IMR-90 (cell line): ENCODE measurements at regions not wholly inside any gene's neighbourhood (a gene's known extent, or its start where the extent isn't known, plus 50 kb on each side); places are given as distances from the start of the nearest gene placed in this dataset.

Experiments used
- ATAC-seq: fragments of 200-7000 bp; cut with Tn5 transposase; 2 replicates; pipeline ENCODE4 v1.9.1; 2020; ENCODE audit warnings: low read depth, mild to moderate bottlenecking, moderate library complexity
- BruUV-seq: library from RNA; stranded (reverse); fragments of 400-500 nt; replicated peaks from 2 replicates; lab custom pipeline; 2021; lab: Mats Ljungman, UMichigan
- CTCF ChIA-PET: fragments of 300-600 bp; formaldehyde crosslinking; extraction: SDS; loops from one replicate; lab custom pipeline; 2021; ENCODE audit warnings: antibody characterized with exemption; lab: Yijun Ruan, JAX
- POLR2A ChIA-PET: fragments of 300-600 bp; sonication (Branson Sonifier 250); formaldehyde crosslinking; loops from one replicate; lab custom pipeline; 2022; ENCODE audit warnings: antibody characterized with exemption; ENCODE audit not compliant: unreplicated experiment; lab: Charles Lee
- DNase-seq: peaks from one replicate; pipeline ENCODE4 v3.0.0; 2013
- H2AFZ ChIP-seq: replicated peaks from 2 replicates; pipeline ENCODE3; 2013; ENCODE audit warnings: low read length, mild to moderate bottlenecking; ENCODE audit not compliant: poor library complexity
- H2AK5ac ChIP-seq: 2 replicates; pipeline ENCODE4 v1.6.1; 2013; ENCODE audit warnings: low read depth, low read length, inconsistent platforms
- H2AK9ac ChIP-seq: replicated peaks from 2 replicates; pipeline ENCODE3; 2013; ENCODE audit warnings: mild to moderate bottlenecking, low read depth, low read length, moderate library complexity; ENCODE audit not compliant: poor library complexity
- H2BK120ac ChIP-seq: 2 replicates; pipeline ENCODE4 v1.6.1; 2013; ENCODE audit warnings: low read depth, low read length, inconsistent platforms
- H2BK15ac ChIP-seq: 3 replicates; pipeline ENCODE4 v1.6.1; 2013; ENCODE audit warnings: low read depth, low read length, inconsistent platforms
- H2BK20ac ChIP-seq: 2 replicates; pipeline ENCODE4 v1.6.1; 2013; ENCODE audit warnings: low read depth, mild to moderate bottlenecking, inconsistent platforms, low read length, moderate library complexity
- H2BK5ac ChIP-seq: 2 replicates; pipeline ENCODE4 v1.6.1; 2013; ENCODE audit warnings: mild to moderate bottlenecking, low read depth, low read length, inconsistent platforms; ENCODE audit not compliant: poor library complexity, severe bottlenecking
- H3K14ac ChIP-seq: replicated peaks from 2 replicates; pipeline ENCODE4 v1.6.1; 2013; ENCODE audit warnings: low read depth, low read length, inconsistent platforms
- H3K18ac ChIP-seq: 2 replicates; pipeline ENCODE4 v1.6.1; 2013; ENCODE audit warnings: low read depth, low read length, control low read depth
- H3K23ac ChIP-seq: 2 replicates; pipeline ENCODE4 v1.6.1; 2013; ENCODE audit warnings: low read depth, low read length, inconsistent platforms
- H3K27ac ChIP-seq: 2 replicates; pipeline ENCODE4 v1.5.1; 2013; ENCODE audit warnings: mild to moderate bottlenecking, control low read depth, low read length; ENCODE audit not compliant: insufficient read depth
- H3K27me3 ChIP-seq: 2 replicates; pipeline ENCODE4 v1.6.1; 2013; ENCODE audit warnings: low read length; ENCODE audit not compliant: control insufficient read depth, insufficient read depth
- H3K36me3 ChIP-seq: 2 replicates; pipeline ENCODE4 v1.6.1; 2013; ENCODE audit warnings: low read length, mixed read lengths; ENCODE audit not compliant: control insufficient read depth, insufficient read depth
- H3K4ac ChIP-seq: 2 replicates; pipeline ENCODE4 v1.6.1; 2013; ENCODE audit warnings: low read depth, low read length, inconsistent platforms
- H3K4me1 ChIP-seq: 2 replicates; pipeline ENCODE4 v1.6.1; 2013; ENCODE audit warnings: low read length, mixed read lengths; ENCODE audit not compliant: control insufficient read depth, insufficient read depth
- H3K4me2 ChIP-seq: 2 replicates; pipeline ENCODE4 v1.6.1; 2013; ENCODE audit warnings: low read depth, mild to moderate bottlenecking, control low read depth, low read length, moderate library complexity
- H3K4me3 ChIP-seq: 2 replicates; pipeline ENCODE4 v1.5.1; 2013; ENCODE audit warnings: low read depth, mild to moderate bottlenecking, control low read depth, low read length, moderate library complexity; ENCODE audit not compliant: insufficient read depth
- H3K56ac ChIP-seq: 2 replicates; pipeline ENCODE4 v1.6.1; 2013; ENCODE audit warnings: low read length, inconsistent platforms; ENCODE audit not compliant: insufficient read depth; ENCODE audit errors: extremely low read depth
- H3K79me1 ChIP-seq, 2 experiments: 2 replicates each; pipeline ENCODE4 v1.6.1; 2013; ENCODE audit warnings: low read length in 2 of 2, inconsistent platforms in 1 of 2, low read depth in 1 of 2
- H3K9ac ChIP-seq: 2 replicates; pipeline ENCODE4 v1.6.1; 2013; ENCODE audit warnings: low read depth, low read length, control low read depth
- H3K9me1 ChIP-seq: 2 replicates; pipeline ENCODE4 v1.6.1; 2013; ENCODE audit warnings: low read length, inconsistent platforms; ENCODE audit not compliant: insufficient read depth
- H3K9me3 ChIP-seq: 2 replicates; pipeline ENCODE4 v1.6.1; 2013; ENCODE audit warnings: low read length; ENCODE audit not compliant: control insufficient read depth, insufficient read depth
- H4K20me1 ChIP-seq: 2 replicates; pipeline ENCODE4 v1.6.1; 2013; ENCODE audit warnings: low read length, inconsistent platforms; ENCODE audit not compliant: insufficient read depth
- H4K5ac ChIP-seq: 2 replicates; pipeline ENCODE4 v1.6.1; 2013; ENCODE audit warnings: mild to moderate bottlenecking, low read depth, low read length, control low read depth
- H4K8ac ChIP-seq, 2 experiments: 2 replicates each; pipeline ENCODE4 v1.6.1; 2013; ENCODE audit warnings: low read depth in 2 of 2, low read length in 2 of 2, control low read depth in 1 of 2, inconsistent platforms in 1 of 2
- H4K91ac ChIP-seq: 2 replicates; pipeline ENCODE4 v1.6.1; 2013; ENCODE audit warnings: low read depth, low read length, inconsistent platforms; ENCODE audit not compliant: insufficient read depth
- CEBPB ChIP-seq: IDR thresholded peaks from 2 replicates; pipeline ENCODE4 v1.6.1; 2012; ENCODE audit warnings: low read depth, low read length, improper control_type of control experiment
- CTCF ChIP-seq: conservative IDR thresholded peaks from 2 replicates; pipeline ENCODE4 v1.5.1; 2012; ENCODE audit warnings: mild to moderate bottlenecking, low read depth, low read length, improper control_type of control experiment
- ELK1 ChIP-seq: fragments of 150-350 bp; IDR thresholded peaks from 2 replicates; pipeline ENCODE4 v1.6.1; 2016; ENCODE audit warnings: low read depth, mild to moderate bottlenecking, low read length, moderate library complexity, borderline replicate concordance
- MAFK ChIP-seq: IDR thresholded peaks from 2 replicates; pipeline ENCODE4 v1.6.1; 2012; ENCODE audit warnings: low read depth, low read length, improper control_type of control experiment
- MAZ ChIP-seq: IDR thresholded peaks from 2 replicates; pipeline ENCODE4 v1.6.1; 2012; ENCODE audit warnings: low read depth, mild to moderate bottlenecking, low read length, improper control_type of control experiment, moderate library complexity, borderline replicate concordance
- MXI1 ChIP-seq: IDR thresholded peaks from 2 replicates; pipeline ENCODE4 v1.6.1; 2012; ENCODE audit warnings: low read depth, mild to moderate bottlenecking, low read length, moderate library complexity, borderline replicate concordance
- NFE2L2 ChIP-seq: fragments of 150-350 bp; IDR thresholded peaks from 2 replicates; pipeline ENCODE4 v1.6.1; 2016; ENCODE audit warnings: low read depth, mild to moderate bottlenecking, low read length
- POLR2A ChIP-seq: IDR thresholded peaks from 2 replicates; pipeline ENCODE4 v1.6.1; 2012; ENCODE audit warnings: mild to moderate bottlenecking, low read depth, low read length
- RAD21 ChIP-seq: IDR thresholded peaks from 2 replicates; pipeline ENCODE4 v1.6.1; 2012; ENCODE audit warnings: low read length, improper control_type of control experiment
- RCOR1 ChIP-seq: IDR thresholded peaks from 2 replicates; pipeline ENCODE4 v1.6.1; 2012; ENCODE audit warnings: mild to moderate bottlenecking, low read length, improper control_type of control experiment; ENCODE audit not compliant: insufficient replicate concordance
- RFX5 ChIP-seq: IDR thresholded peaks from 2 replicates; pipeline ENCODE4 v1.8.0; 2012; ENCODE audit warnings: low read depth, mild to moderate bottlenecking, low read length, moderate library complexity
- SMC3 ChIP-seq: fragments of 150-350 bp; IDR thresholded peaks from 2 replicates; pipeline ENCODE4 v1.6.1; 2016; ENCODE audit warnings: low read depth, mild to moderate bottlenecking, antibody characterized with exemption, low read length, moderate library complexity
- USF2 ChIP-seq: fragments of 150-350 bp; IDR thresholded peaks from 2 replicates; pipeline ENCODE4 v1.6.1; 2017; ENCODE audit warnings: mild to moderate bottlenecking, antibody characterized with exemption, low read length, low read depth
- WGBS, 2 experiments: methylation state at CpG; one replicate each; pipeline versions ENCODE4 v1.1.5 to v1.1.7; 2013; ENCODE audit warnings: missing lambda C conversion rate in 2 of 2; ENCODE audit not compliant: insufficient read length in 1 of 2; ENCODE audit errors: extremely low coverage in 2 of 2; 5-methylcytosine and 5-hydroxymethylcytosine counted together
- dilution Hi-C: fragments of 300-500 bp; cut with HindIII; formaldehyde crosslinking; loops from one replicate; pipeline ENCODE4 v1.14.3; 2018; ENCODE audit warnings: low sequenced_read_pairs; ENCODE audit not compliant: unreplicated experiment
- in situ Hi-C: fragments of 300-500 bp; cut with MboI; formaldehyde crosslinking; loops from 3 replicates; pipeline ENCODE4 v1.14.3; 2019; ENCODE audit warnings: low sequenced_read_pairs, inconsistent platforms, mixed read lengths
- intact Hi-C: fragments of 100-400 bp; cut with micrococcal nuclease; formaldehyde crosslinking; loops from 2 replicates; pipeline ENCODE4 v1.10.0; 2022

GRCh38 chr5:93352186-93352585, 228.8 kb downstream of the NR2F1-AS1 start:
- Histone ChIP-seq H4K5ac (no peak overlapping the region), H3K9me3 (no peaks in the 10 kb centered on the region), H3K4me1 (no peaks in the 10 kb centered on the region; the same call in 1 of the 2 replicates), H3K36me3 (no peaks in the 10 kb centered on the region), H2AK5ac (peak overlapping the region; percentile 16; the same call in 1 of the 2 replicates), H2AK9ac (no peak overlapping the region), H3K56ac (no peak overlapping the region), H3K4me2 (no peak overlapping the region), H3K14ac (0 out of 2 replicates have a peak overlapping the region, but pooled peaks have one; percentile 39), H3K27ac (no peak overlapping the region), H2BK5ac (no peak overlapping the region), H2BK15ac (no peak overlapping the region; the same call in 2 of the 3 replicates), H3K23ac (no peak overlapping the region), H4K91ac (no peak overlapping the region), H3K4me3 (no peak overlapping the region), H3K18ac (no peak overlapping the region), H3K9ac (no peak overlapping the region), H3K27me3 (no peaks in the 10 kb centered on the region), H3K9me1 (0 out of 2 replicates have a peak, but pooled peaks cover 3% of the 10 kb centered on the region), H4K20me1 (no peaks in the 10 kb centered on the region), H2BK120ac (no peak overlapping the region; the same call in 1 of the 2 replicates), H3K4ac (no peak overlapping the region), H2BK20ac (no peak overlapping the region), H2AFZ (no peak overlapping the region), H4K8ac (no peak overlapping the region), H3K79me1 (no peaks in the 10 kb centered on the region)
- in situ Hi-C loops: no loop called here
- no TSS peak for BruUV-seq
- ChIA-PET POLR2A (no interaction called here), CTCF (no interaction called here)
- dilution Hi-C loops: no loop called here
- TF ChIP-seq CTCF (no peak), NFE2L2 (no peak), POLR2A (no peak), CEBPB (no peak), USF2 (no peak), ELK1 (no peak), RCOR1 (no peak), MAFK (no peak), MAZ (no peak), MXI1 (no peak), RFX5 (no peak), RAD21 (no peak), SMC3 (no peak)
- intact Hi-C loops: loop anchor here (10.0 kb wide), 1 partner anchor 277 kb away; no protein-coding TSS in a partner anchor
- DNase-seq (no peak), ATAC-seq (no peak)
- WGBS, 2 experiments: no CpG with 5 or more reads among the region's 2 CpGs
